Right ventricle myocardium superior (tissue), 1 donor: ENCODE measurements at regions not wholly inside any gene's neighbourhood (a gene's known extent, or its start where the extent isn't known, plus 50 kb on each side); places are given as distances from the start of the nearest gene placed in this dataset.

Source experiments
- ATAC-seq: fragments of 200-7000 bp; cut with Tn5 transposase; one replicate; pipeline ENCODE4 v1.9.1; 2020; ENCODE audit warnings: mild to moderate bottlenecking; ENCODE audit not compliant: poor library complexity
- DNase-seq: peaks from one replicate; pipeline ENCODE4 v3.0.0-alpha.2; 2020
- intact Hi-C: fragments of 100-400 bp; cut with DNase I; formaldehyde crosslinking; loops from one replicate; pipeline ENCODE4 v1.11.2; 2022
- donor health status: DM: no; HTN: yes; CAD: no; lungs with severe emphysema.

DNA sequence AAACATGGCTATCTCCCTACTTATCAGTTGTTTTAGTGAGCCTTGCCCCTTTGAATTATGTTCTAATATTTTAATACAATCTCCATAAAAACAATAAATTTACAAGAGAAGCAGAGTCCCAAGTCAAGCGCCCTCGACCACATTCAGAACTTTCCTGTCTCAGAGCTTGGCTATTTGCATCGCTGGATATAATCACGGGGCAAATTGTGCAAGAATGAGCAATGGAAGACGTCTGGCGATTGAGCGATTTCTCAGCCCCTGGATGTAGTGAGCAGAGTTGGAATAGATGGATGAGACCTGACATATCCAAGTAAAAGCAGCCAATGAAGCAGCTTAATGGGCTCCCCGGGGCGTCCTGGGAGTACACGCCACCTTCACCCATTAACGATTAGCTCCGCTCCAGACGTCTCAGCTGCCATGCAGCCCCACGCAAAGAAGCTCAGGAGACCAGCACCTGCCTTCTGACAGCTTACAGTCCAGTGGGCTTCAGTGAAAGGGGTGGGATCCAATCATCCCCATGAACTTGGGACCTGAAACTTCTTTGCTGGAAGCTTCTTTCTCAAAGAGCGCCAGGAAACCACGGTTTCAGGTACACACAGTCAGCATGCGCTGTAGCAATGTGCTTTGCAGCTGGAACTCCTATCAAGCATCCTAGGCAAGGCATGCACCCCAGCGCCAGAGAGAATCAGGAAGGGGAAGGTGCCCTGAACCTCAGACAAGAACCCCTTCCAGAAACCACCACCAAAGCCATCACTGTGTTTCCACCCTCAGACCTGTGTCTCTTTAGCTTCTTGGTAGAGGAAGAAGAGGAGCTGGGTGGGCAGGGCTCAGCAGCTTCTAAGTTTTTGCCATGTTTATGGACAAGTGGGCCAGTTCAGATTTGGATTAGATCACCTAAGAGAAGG lies 92.0 kb upstream of the IRX4 start:
- no peak for ATAC-seq
- intact Hi-C loops: no loop called here
- DNase-seq: no peak

- DNase-seq (no peak), ATAC-seq (no peak)
- intact Hi-C loops: no loop called here
Observed at GRCh38 chr5:1974081-1974480, 91.4 kb upstream of the IRX4 start.

GRCh38 chr5:1973391-1974013 lies 90.8 kb upstream of the IRX4 start:
- no peak for ATAC-seq
- intact Hi-C loops: no loop called here
- DNase-seq: no peak

DNA sequence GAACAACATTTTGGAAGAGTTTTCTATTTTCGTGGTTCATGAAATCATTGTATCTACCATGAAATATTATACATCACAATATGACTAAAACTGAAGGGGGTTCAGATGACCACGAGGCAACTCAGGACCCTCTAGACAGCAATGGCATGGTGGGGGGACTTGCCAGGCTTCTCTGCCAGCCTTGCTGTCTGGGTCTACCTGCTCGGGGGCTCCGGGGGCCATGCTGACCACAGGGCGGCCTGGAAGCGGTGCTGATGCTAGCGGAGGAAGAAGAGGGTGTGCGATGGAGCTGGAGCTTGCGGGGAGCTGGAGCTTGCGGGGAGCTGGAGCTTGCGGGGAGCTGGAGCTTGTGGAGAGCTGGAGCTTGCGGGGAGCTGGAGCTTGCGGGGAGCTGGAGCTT lies 89.2 kb upstream of the IRX4 start:
- ATAC-seq (no peak), DNase-seq (no peak)
- intact Hi-C loops: no loop called here

- DNase-seq (no peak), ATAC-seq (no peak)
- intact Hi-C loops: no loop called here
Observed at GRCh38 chr5:1967736-1968135, 85.0 kb upstream of the IRX4 start.

GRCh38 chr5:1966461-1966860 lies 83.7 kb upstream of the IRX4 start:
- ATAC-seq (no peak), DNase-seq (no peak)
- intact Hi-C loops: no loop called here

DNA sequence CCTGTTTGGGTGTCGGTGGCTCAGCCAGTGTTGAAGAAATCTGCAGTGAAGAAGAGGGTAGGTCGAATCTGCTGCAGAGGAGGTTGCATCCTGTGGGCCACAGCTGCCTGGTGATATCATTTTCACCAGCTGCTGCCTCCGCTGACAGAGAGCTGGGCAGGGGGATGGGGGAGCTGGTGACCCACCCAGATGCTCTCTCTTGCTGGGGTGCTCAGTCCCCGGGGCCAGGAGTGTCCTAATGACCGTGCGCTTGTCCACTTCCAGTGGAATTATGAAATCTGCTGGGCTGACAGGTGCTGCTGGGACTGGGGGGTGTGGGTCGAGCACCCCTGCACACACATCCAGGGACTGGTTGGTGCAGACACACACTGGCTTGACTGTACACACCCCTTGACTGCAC lies 83.2 kb upstream of the IRX4 start:
- no peak for ATAC-seq
- intact Hi-C loops: no loop called here
- DNase-seq: no peak

- ATAC-seq: no peak
- intact Hi-C loops: no loop called here
- DNase-seq: no peak
Observed at GRCh38 chr5:1963941-1964451, 81.3 kb upstream of the IRX4 start.

- ATAC-seq (no peak), DNase-seq (no peak)
- intact Hi-C loops: no loop called here
Observed at GRCh38 chr5:1963358-1963757, 80.6 kb upstream of the IRX4 start.

GRCh38 chr5:1962619-1963355 lies 80.1 kb upstream of the IRX4 start:
- DNase-seq (no peak), ATAC-seq (no peak)
- intact Hi-C loops: no loop called here

GRCh38 chr5:1961952-1962595 lies 79.3 kb upstream of the IRX4 start:
- DNase-seq: no peak
- intact Hi-C loops: no loop called here
- no peak for ATAC-seq

DNA sequence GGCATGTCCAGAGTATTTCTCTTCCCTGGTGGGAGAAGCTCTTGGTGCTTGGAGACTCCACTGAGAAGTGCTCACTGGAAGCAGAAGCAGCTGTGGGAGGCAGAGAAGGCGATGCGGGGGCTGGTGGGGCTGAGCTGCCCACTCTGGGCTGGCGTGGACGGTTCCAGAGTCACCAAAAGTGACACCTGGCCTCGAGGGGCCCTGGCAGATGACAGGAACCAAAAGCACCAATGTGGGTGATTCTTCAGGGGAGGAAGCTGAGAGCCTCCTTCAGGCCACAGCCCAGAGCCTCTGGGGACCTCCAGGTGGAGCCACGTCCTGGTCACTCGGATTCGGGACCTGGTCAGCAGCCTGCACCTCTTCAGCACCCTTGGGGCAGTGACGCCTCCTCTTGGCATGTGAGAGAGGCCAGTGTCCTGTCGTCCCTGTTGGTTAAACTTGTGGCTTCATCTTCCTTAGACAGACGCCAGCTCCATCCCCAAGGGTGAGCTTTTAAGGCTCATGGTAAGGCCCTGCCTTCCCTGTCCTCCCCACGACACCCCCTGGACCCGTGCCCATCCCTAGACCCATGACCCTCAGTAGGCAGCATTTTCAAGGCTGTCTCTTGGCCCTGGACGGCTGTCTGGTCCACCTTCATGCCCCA lies 78.7 kb upstream of the IRX4 start:
- no peak for DNase-seq
- intact Hi-C loops: no loop called here
- ATAC-seq: no peak

- no peak for DNase-seq
- intact Hi-C loops: no loop called here
Observed at GRCh38 chr5:1960595-1961303, 78.0 kb upstream of the IRX4 start.

DNA sequence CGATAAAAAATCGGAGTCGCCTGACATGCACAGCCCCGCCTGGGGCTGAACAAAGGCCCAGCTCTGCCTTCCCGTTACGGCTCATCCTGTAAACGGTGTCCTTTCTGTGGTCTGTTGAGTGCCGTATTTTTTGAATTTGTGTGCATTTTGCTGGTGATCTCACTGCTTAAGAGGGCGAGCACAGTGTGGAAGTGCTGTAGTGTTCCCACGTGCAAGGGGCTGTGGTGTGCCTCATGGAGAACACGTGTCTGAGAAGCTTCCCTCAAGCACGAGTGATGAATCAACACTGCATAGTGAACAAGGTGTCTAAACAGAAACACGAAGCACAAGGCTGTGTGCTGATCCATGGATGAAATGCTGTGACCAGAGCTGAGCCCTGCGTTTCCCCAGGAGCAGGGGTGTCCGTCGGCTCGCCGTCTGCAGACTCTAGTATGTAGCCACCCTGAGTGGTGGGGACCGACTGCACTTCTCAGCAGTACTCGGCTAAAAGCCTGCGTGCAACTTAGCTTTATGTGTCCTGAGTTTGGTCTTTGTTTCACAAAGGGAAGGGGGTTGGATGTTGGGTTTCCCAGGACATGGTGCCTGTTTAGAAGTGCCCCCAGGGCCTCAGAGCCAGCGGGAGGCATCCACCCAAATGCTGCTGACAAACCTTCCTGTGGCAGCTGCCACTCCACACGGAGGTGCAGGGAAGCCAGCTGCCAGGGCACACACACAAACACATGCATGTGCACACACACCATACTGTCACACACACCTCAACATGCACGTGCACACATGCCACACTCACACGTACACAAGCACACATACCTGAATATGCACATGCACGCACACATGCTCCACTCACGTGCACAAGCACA lies 77.2 kb upstream of the IRX4 start:
- DNase-seq (no peak), ATAC-seq (no peak)
- intact Hi-C loops: no loop called here

More at GRCh38 chr5:1960595-1961303, 78.0 kb upstream of the IRX4 start:
- no peak for ATAC-seq

DNA sequence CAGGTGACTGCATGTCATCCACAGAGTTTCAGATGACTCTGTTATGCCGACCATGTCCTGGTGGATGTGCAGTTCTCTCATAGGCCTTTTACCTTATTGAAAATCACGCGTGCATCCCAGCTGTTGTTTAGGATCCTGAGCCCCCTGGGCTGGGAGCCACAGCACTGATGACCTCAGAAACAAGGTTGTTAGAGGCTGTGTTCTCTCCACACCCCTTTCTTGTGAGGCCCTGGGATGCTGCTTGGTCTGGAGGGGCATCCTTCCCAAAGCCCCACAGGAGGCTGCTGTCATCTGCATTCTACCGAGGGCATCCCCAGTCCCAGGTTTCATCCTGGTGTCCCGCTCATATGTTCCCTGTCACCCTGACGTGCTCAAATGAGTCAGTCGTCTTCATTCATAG lies 76.5 kb upstream of the IRX4 start:
- intact Hi-C loops: no loop called here
- ATAC-seq (no peak), DNase-seq (no peak)

GRCh38 chr5:1958211-1959010 lies 75.7 kb upstream of the IRX4 start:
- intact Hi-C loops: no loop called here
- ATAC-seq: no peak
- no peak for DNase-seq
